ENCODE measurements at regions not wholly inside any gene's neighbourhood (a gene's known extent, or its start where the extent isn't known, plus 50 kb on each side); places are given as distances from the start of the nearest gene placed in this dataset.

DNA sequence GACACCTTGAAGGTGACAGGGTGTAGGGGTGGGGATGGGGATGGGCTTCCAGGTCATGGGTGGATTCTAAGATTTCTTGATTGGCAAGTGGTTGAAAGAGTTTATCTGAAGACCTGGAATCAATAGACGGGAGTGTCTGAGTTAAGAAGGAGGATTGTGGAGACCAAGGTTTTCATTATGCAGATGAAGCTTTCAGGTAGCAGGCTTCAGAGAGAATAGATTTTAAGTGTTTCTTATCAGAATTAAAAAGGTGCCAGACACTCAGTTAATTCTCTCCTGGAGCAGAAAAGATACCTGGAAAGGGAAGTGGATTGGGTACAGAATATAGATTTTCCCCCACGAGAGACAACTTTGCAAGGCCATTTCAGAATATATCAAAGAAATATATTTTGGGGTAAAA lies 211.7 kb upstream of the PRICKLE1 start:
- TF ChIP-seq, protein P1, sequence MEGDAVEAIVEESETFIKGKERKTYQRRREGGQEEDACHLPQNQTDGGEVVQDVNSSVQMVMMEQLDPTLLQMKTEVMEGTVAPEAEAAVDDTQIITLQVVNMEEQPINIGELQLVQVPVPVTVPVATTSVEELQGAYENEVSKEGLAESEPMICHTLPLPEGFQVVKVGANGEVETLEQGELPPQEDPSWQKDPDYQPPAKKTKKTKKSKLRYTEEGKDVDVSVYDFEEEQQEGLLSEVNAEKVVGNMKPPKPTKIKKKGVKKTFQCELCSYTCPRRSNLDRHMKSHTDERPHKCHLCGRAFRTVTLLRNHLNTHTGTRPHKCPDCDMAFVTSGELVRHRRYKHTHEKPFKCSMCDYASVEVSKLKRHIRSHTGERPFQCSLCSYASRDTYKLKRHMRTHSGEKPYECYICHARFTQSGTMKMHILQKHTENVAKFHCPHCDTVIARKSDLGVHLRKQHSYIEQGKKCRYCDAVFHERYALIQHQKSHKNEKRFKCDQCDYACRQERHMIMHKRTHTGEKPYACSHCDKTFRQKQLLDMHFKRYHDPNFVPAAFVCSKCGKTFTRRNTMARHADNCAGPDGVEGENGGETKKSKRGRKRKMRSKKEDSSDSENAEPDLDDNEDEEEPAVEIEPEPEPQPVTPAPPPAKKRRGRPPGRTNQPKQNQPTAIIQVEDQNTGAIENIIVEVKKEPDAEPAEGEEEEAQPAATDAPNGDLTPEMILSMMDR (IDR thresholded peaks at IDR 0.05 in 4 of 5, conservative IDR thresholded peaks at IDR 0.05 in 1 of 5): no peak
- TF ChIP-seq POLR2A (IDR thresholded peaks at IDR 0.05): no peak
